H1 (cell line): ENCODE measurements at regions not wholly inside any gene's neighbourhood (a gene's known extent, or its start where the extent isn't known, plus 50 kb on each side); places are given as distances from the start of the nearest gene placed in this dataset.

Experiments used
- CTCF ChIA-PET: fragments of 300-600 bp; sonication (Branson Sonifier 250); formaldehyde crosslinking; loops from one replicate; lab custom pipeline; 2021; ENCODE audit not compliant: partially characterized antibody; lab: Charles Lee
- POLR2A ChIA-PET: fragments of 300-600 bp; sonication (Branson Sonifier 250); formaldehyde crosslinking; loops from one replicate; lab custom pipeline; 2021; ENCODE audit warnings: inconsistent platforms; ENCODE audit not compliant: partially characterized antibody; lab: Charles Lee
- DNase-seq, 2 experiments: peaks; one replicate each; pipeline versions ENCODE4 v3.0.0 to v3.0.0-alpha.2; 2010 to 2022; ENCODE audit warnings: low spot score in 2 of 2, low read depth in 1 of 2, mixed read lengths in 1 of 2
- FAIRE-seq: peaks from 2 replicates; lab custom pipeline; 2011; peaks lifted over from hg19 to GRCh38; lab: Jason Lieb, UNC
- H2AFZ ChIP-seq: 2 replicates; pipeline ENCODE4 v1.8.1; 2012; ENCODE audit warnings: low read length, inconsistent platforms
- H2AK5ac ChIP-seq: 2 replicates; pipeline ENCODE4 v1.6.1; 2013; ENCODE audit warnings: low read depth, low read length
- H2BK120ac ChIP-seq: replicated peaks from 2 replicates; pipeline ENCODE3; 2013; ENCODE audit warnings: low read depth, low read length, inconsistent platforms
- H2BK12ac ChIP-seq: 2 replicates; pipeline ENCODE4 v1.6.1; 2013; ENCODE audit warnings: low read depth, low read length
- H2BK15ac ChIP-seq: 2 replicates; pipeline ENCODE4 v1.6.1; 2013; ENCODE audit warnings: low read length
- H2BK20ac ChIP-seq: 2 replicates; pipeline ENCODE4 v1.6.1; 2013; ENCODE audit warnings: low read length
- H2BK5ac ChIP-seq: 2 replicates; pipeline ENCODE4 v1.6.1; 2013; ENCODE audit warnings: low read depth, low read length
- H3K14ac ChIP-seq: 2 replicates; pipeline ENCODE4 v1.6.1; 2013; ENCODE audit warnings: inconsistent platforms; ENCODE audit not compliant: insufficient read length
- H3K18ac ChIP-seq: 2 replicates; pipeline ENCODE4 v1.6.1; 2013; ENCODE audit warnings: low read length; ENCODE audit errors: extremely low read depth
- H3K23ac ChIP-seq: 2 replicates; pipeline ENCODE4 v1.6.1; 2013; ENCODE audit warnings: inconsistent platforms; ENCODE audit not compliant: insufficient read length
- H3K23me2 ChIP-seq: 2 replicates; pipeline ENCODE4 v1.6.1; 2013; ENCODE audit warnings: low read depth, low read length
- H3K27ac ChIP-seq: 2 replicates; pipeline ENCODE4 v1.6.1; 2011; ENCODE audit warnings: low read depth, low read length, inconsistent platforms
- H3K27me3 ChIP-seq, 4 experiments: replicated peaks in 1 of 4; 1 replicate in 1 of 4; 2 replicates in 3 of 4; pipeline versions ENCODE4 v1.6.1 to v1.8.1; 2011 to 2013; ENCODE audit warnings: low read length in 3 of 4, mild to moderate bottlenecking in 3 of 4, inconsistent platforms in 2 of 4, mixed read lengths in 2 of 4, moderate library complexity in 1 of 4; ENCODE audit not compliant: control insufficient read depth in 3 of 4, insufficient read depth in 3 of 4; ENCODE audit errors: extremely low read depth in 1 of 4
- H3K36me3 ChIP-seq, 4 experiments: 2 replicates each; pipeline versions ENCODE4 v1.6.1 to v1.8.1; 2011 to 2013; ENCODE audit warnings: mild to moderate bottlenecking in 4 of 4, low read length in 3 of 4, moderate library complexity in 2 of 4, control low read depth in 1 of 4, inconsistent platforms in 1 of 4; ENCODE audit not compliant: insufficient read depth in 4 of 4, control insufficient read depth in 2 of 4
- H3K4ac ChIP-seq: replicated peaks from 2 replicates; pipeline ENCODE3; 2013; ENCODE audit warnings: low read length, low read depth, mixed read lengths, inconsistent platforms; ENCODE audit not compliant: insufficient read length
- H3K4me1 ChIP-seq, 4 experiments: replicated peaks in 1 of 4; 1 replicate in 1 of 4; 2 replicates in 3 of 4; pipeline versions ENCODE4 v1.6.1 to v1.8.1; 2011 to 2013; ENCODE audit warnings: low read length in 3 of 4, inconsistent platforms in 2 of 4, mixed read lengths in 1 of 4; ENCODE audit not compliant: insufficient read depth in 4 of 4, control insufficient read depth in 3 of 4
- H3K4me2 ChIP-seq, 2 experiments: 2 replicates each; pipeline versions ENCODE4 v1.6.1 to v1.8.1; 2011 to 2013; ENCODE audit warnings: low read depth in 2 of 2, low read length in 2 of 2, control low read depth in 1 of 2, inconsistent platforms in 1 of 2, mild to moderate bottlenecking in 1 of 2; ENCODE audit not compliant: insufficient read depth in 1 of 2
- H3K4me3 ChIP-seq, 4 experiments: fragments of 200-600, 300-600 bp in 1 of 4; sonication (generic), shearing (Covaris generic), sonication (Bioruptor Twin) in 1 of 4; 2 replicates each; pipeline versions ENCODE4 v1.5.1 to v1.8.1; 2011 to 2016; ENCODE audit warnings: low read length in 4 of 4, low read depth in 3 of 4, control low read depth in 2 of 4, inconsistent platforms in 2 of 4, mild to moderate bottlenecking in 2 of 4, mixed read lengths in 1 of 4, moderate library complexity in 1 of 4; ENCODE audit not compliant: insufficient read depth in 2 of 4; ENCODE audit errors: extremely low read depth in 1 of 4
- H3K56ac ChIP-seq: replicated peaks from 2 replicates; pipeline ENCODE3; 2013; ENCODE audit warnings: low read depth, mild to moderate bottlenecking, mixed read lengths, low read length, inconsistent platforms; ENCODE audit not compliant: insufficient read length
- H3K79me1 ChIP-seq: 2 replicates; pipeline ENCODE4 v1.6.1; 2013; ENCODE audit warnings: low read depth, low read length, control low read depth
- H3K79me2 ChIP-seq, 2 experiments: 2 replicates each; pipeline versions ENCODE4 v1.6.1 to v1.8.1; 2012 to 2013; ENCODE audit warnings: low read length in 2 of 2, mild to moderate bottlenecking in 2 of 2, inconsistent platforms in 1 of 2; ENCODE audit not compliant: insufficient read depth in 2 of 2, control insufficient read depth in 1 of 2
- H3K9ac ChIP-seq, 4 experiments: replicated peaks in 1 of 4; 1 replicate in 1 of 4; 2 replicates in 3 of 4; pipeline versions ENCODE4 v1.6.1 to v1.8.1; 2011 to 2013; ENCODE audit warnings: low read depth in 3 of 4, low read length in 3 of 4, control low read depth in 2 of 4, mild to moderate bottlenecking in 2 of 4, moderate library complexity in 2 of 4, inconsistent platforms in 1 of 4; ENCODE audit errors: extremely low read depth in 1 of 4
- H3K9me3 ChIP-seq, 2 experiments: 2 replicates each; pipeline versions ENCODE4 v1.6.1 to v1.8.1; 2012 to 2013; ENCODE audit warnings: mild to moderate bottlenecking in 2 of 2, moderate library complexity in 2 of 2, control low read depth in 1 of 2, inconsistent platforms in 1 of 2, low read depth in 1 of 2, low read length in 1 of 2, mixed read lengths in 1 of 2; ENCODE audit not compliant: insufficient read depth in 2 of 2
- H4K20me1 ChIP-seq, 2 experiments: replicated peaks in 1 of 2; 2 replicates each; pipeline versions ENCODE3 to v1.8.1; 2011 to 2013; ENCODE audit warnings: inconsistent platforms in 2 of 2, low read length in 2 of 2, mild to moderate bottlenecking in 1 of 2; ENCODE audit not compliant: insufficient read depth in 2 of 2, control insufficient read depth in 1 of 2
- H4K5ac ChIP-seq: 2 replicates; pipeline ENCODE4 v1.6.1; 2013; ENCODE audit warnings: low read length, low read depth, mixed read lengths, inconsistent platforms; ENCODE audit not compliant: insufficient read length
- H4K8ac ChIP-seq: 2 replicates; pipeline ENCODE4 v1.8.0; 2013; ENCODE audit warnings: mild to moderate bottlenecking, moderate library complexity, low read length, inconsistent platforms; ENCODE audit not compliant: insufficient read depth; ENCODE audit errors: extremely low read depth
- H4K91ac ChIP-seq: replicated peaks from 2 replicates; pipeline ENCODE3; 2013; ENCODE audit warnings: low read length, mixed read lengths, inconsistent platforms; ENCODE audit not compliant: insufficient read length
- CBX8 ChIP-seq: fragments of 300-800, 300-1000 bp; sonication (generic); IDR thresholded peaks from 2 replicates; pipeline ENCODE4 v1.7.1; 2016; ENCODE audit warnings: low read depth, low read length, borderline replicate concordance
- CHD1 ChIP-seq: IDR thresholded peaks from 2 replicates; pipeline ENCODE4 v1.6.1; 2012; ENCODE audit warnings: low read depth, low read length, improper control_type of control experiment
- E2F6 ChIP-seq: IDR thresholded peaks from 2 replicates; pipeline ENCODE4 v1.6.1; 2012; ENCODE audit warnings: inconsistent platforms
- GTF2F1 ChIP-seq: IDR thresholded peaks from 2 replicates; pipeline ENCODE4 v1.6.1; 2012; ENCODE audit warnings: low read depth, low read length, improper control_type of control experiment, borderline replicate concordance
- HDAC6 ChIP-seq: IDR thresholded peaks from one replicate; pipeline ENCODE4 v1.7.1; 2012; ENCODE audit warnings: low read depth, mild to moderate bottlenecking, inconsistent platforms, low read length, moderate library complexity
- RAD21 ChIP-seq, 2 experiments: IDR thresholded peaks in 1 of 2; conservative IDR thresholded peaks in 1 of 2; 2 replicates each; pipeline ENCODE4 v1.6.1; 2011; ENCODE audit warnings: low read depth in 2 of 2, low read length in 2 of 2, improper control_type of control experiment in 1 of 2, inconsistent platforms in 1 of 2, mild to moderate bottlenecking in 1 of 2, moderate library complexity in 1 of 2
- RBBP5 ChIP-seq: IDR thresholded peaks from 2 replicates; pipeline ENCODE4 v1.7.1; 2012; ENCODE audit warnings: low read depth, mild to moderate bottlenecking, inconsistent platforms, low read length, moderate library complexity, borderline replicate concordance
- SP4 ChIP-seq: IDR thresholded peaks from 2 replicates; pipeline ENCODE4 v1.6.1; 2012; ENCODE audit warnings: low read length, inconsistent platforms
- TCF12 ChIP-seq: IDR thresholded peaks from 2 replicates; pipeline ENCODE4 v1.6.1; 2011; ENCODE audit warnings: low read depth, mild to moderate bottlenecking, low read length
- WGBS, 2 experiments: shearing (Covaris generic) in 1 of 2; methylation state at CpG; one replicate each; pipeline versions ENCODE4 v1.1.6 to v1.1.7; 2013 to 2015; ENCODE audit warnings: low lambda C conversion rate in 2 of 2, mixed read lengths in 2 of 2, inconsistent platforms in 1 of 2, low coverage in 1 of 2, missing lambda C conversion rate in 1 of 2; ENCODE audit not compliant: insufficient replicate concordance in 2 of 2, insufficient coverage in 1 of 2, insufficient read length in 1 of 2; ENCODE audit errors: extremely low coverage in 1 of 2, missing lambda C conversion rate in 1 of 2; 5-methylcytosine and 5-hydroxymethylcytosine counted together
- TF ChIP-seq, protein P1 (sequence below): IDR thresholded peaks from 2 replicates; pipeline ENCODE4 v1.6.1; 2011; ENCODE audit warnings: low read length, improper control_type of control experiment
- TF ChIP-seq, protein P2 (sequence below): IDR thresholded peaks from 2 replicates; pipeline ENCODE4 v1.6.1; 2012; ENCODE audit warnings: low read length, inconsistent platforms

DNA sequence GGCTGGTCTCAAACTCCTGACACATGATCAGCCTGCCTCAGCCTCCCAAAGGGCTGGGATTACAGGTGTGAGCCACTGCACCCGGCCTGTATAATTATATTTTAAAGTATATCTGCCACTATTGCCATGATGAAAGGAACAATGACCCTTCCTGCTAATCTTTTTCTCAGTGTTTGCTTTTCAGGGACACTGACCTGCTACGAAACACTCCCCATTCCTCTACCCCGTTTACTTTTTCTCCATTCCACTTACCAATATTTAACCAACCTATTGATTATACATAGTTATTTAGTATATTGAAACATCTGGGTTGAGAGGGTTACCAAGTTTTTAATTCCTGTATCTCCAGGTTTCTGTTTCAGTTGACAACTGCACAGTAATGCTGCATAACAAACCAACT, 331.9 kb upstream of the NDST3 start:
- Histone ChIP-seq H4K8ac (no peak overlapping the region), H2BK15ac (no peak overlapping the region), H2BK5ac (no peak overlapping the region), H2BK120ac (no peak overlapping the region), H2BK20ac (no peak overlapping the region), H3K4ac (no peak overlapping the region), H2BK12ac (no peak overlapping the region), H2AFZ (no peak overlapping the region), H3K23me2 (no peaks in the 10 kb centered on the region; the same call in 1 of the 2 replicates), H3K9me3 (no peaks in the 10 kb centered on the region; a peak in 1 of 4 replicates), H3K23ac (no peak overlapping the region), H3K79me1 (no peaks in the 10 kb centered on the region), H2AK5ac (no peak overlapping the region), H3K36me3 (no peaks in the 10 kb centered on the region), H4K5ac (no peak overlapping the region), H3K27ac (no peak overlapping the region), H3K4me3 (no peak overlapping the region), H3K9ac (no peak overlapping the region), H3K14ac (no peak overlapping the region), H4K20me1 (no peaks in the 10 kb centered on the region), H3K18ac (no peak overlapping the region), H3K27me3 (no peaks in the 10 kb centered on the region), H3K4me1 (no peaks in the 10 kb centered on the region), H3K4me2 (no peak overlapping the region), H3K79me2 (no peaks in the 10 kb centered on the region), H3K56ac (no peak overlapping the region), H4K91ac (no peak overlapping the region)
- POLR2A ChIA-PET, result no interaction called here
- CTCF ChIA-PET, result interaction anchor here (0.6 to 3.8 kb wide), 4 partner anchors 9 to 1785 kb away, joined by 3 to 26 read pairs (median 10); no protein-coding TSS in a partner anchor
- 92 to 100% methylated on average over 2 to 3 of the region's 3 CpGs for WGBS, 2 experiments
- FAIRE-seq (no peak), DNase-seq (no peak)
- TF ChIP-seq TCF12 (no peak), CHD1 (no peak), GTF2F1 (no peak), RBBP5 (no peak), HDAC6 (no peak), E2F6 (no peak), SP4 (no peak), RAD21 (IDR thresholded peaks at IDR 0.05 in 1 of 2, conservative IDR thresholded peaks at IDR 0.05 in 1 of 2; ENCODE audit: low read depth in 2 of 2, low read length in 2 of 2) (no peak), CBX8 (no peak)
- TF ChIP-seq, protein P1, sequence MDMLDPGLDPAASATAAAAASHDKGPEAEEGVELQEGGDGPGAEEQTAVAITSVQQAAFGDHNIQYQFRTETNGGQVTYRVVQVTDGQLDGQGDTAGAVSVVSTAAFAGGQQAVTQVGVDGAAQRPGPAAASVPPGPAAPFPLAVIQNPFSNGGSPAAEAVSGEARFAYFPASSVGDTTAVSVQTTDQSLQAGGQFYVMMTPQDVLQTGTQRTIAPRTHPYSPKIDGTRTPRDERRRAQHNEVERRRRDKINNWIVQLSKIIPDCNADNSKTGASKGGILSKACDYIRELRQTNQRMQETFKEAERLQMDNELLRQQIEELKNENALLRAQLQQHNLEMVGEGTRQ, result no peak
- TF ChIP-seq, protein P2, sequence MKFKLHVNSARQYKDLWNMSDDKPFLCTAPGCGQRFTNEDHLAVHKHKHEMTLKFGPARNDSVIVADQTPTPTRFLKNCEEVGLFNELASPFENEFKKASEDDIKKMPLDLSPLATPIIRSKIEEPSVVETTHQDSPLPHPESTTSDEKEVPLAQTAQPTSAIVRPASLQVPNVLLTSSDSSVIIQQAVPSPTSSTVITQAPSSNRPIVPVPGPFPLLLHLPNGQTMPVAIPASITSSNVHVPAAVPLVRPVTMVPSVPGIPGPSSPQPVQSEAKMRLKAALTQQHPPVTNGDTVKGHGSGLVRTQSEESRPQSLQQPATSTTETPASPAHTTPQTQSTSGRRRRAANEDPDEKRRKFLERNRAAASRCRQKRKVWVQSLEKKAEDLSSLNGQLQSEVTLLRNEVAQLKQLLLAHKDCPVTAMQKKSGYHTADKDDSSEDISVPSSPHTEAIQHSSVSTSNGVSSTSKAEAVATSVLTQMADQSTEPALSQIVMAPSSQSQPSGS, result no peak
